ENCODE measurements at regions not wholly inside any gene's neighbourhood (a gene's known extent, or its start where the extent isn't known, plus 50 kb on each side); places are given as distances from the start of the nearest gene placed in this dataset.

DNA sequence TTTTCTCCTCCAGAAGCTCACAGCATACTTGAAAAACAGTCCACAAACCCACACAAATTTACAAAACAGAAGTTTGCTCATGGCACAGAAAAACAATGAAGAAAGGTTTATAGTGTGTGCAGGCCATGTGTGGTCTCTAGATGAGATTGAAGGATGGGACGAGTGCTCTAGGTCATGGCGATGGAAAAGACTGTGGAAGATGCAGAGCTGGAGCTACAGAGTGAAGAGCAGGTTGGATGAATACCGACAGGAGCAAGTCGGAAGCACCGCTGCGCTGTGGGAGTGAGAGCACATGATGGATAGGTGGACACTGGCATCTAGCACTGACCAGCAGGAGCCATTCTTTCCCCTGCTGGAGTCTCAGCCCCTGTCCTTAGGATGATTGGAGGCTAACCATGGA lies 534.7 kb upstream of the RAB6C start:
- Histone ChIP-seq H3K4me3 (ENCODE audit: low read depth, low read length) (no peak overlapping the region), H3K27me3 (no peaks in the 10 kb centered on the region), H3K36me3 (no peaks in the 10 kb centered on the region), H3K4me1 (no peaks in the 10 kb centered on the region), H3K9me3 (no peaks in the 10 kb centered on the region)
- TF ChIP-seq, protein P1, sequence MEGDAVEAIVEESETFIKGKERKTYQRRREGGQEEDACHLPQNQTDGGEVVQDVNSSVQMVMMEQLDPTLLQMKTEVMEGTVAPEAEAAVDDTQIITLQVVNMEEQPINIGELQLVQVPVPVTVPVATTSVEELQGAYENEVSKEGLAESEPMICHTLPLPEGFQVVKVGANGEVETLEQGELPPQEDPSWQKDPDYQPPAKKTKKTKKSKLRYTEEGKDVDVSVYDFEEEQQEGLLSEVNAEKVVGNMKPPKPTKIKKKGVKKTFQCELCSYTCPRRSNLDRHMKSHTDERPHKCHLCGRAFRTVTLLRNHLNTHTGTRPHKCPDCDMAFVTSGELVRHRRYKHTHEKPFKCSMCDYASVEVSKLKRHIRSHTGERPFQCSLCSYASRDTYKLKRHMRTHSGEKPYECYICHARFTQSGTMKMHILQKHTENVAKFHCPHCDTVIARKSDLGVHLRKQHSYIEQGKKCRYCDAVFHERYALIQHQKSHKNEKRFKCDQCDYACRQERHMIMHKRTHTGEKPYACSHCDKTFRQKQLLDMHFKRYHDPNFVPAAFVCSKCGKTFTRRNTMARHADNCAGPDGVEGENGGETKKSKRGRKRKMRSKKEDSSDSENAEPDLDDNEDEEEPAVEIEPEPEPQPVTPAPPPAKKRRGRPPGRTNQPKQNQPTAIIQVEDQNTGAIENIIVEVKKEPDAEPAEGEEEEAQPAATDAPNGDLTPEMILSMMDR (IDR thresholded peaks at IDR 0.05; ENCODE audit: low read depth, low read length) = no peak
- no peak for DNase-seq

DNA sequence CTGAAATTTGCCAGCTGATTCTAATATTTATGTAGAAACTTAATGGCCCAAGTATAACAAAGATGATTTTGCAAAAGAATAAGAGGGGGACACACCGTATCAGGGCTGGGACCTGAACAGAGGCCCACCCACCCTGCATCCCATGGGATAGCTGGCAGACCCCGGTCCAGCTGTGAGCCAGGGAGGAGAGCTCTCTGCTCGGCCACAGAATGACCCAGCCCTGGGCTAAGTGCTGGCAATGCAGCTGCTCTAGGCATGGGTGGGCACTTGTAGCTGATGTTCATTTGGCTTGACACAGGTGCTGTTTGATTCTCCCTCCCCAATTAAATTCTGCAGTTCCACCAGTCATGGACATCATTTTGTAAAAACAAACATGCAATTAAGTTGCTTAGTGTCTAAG lies 522.8 kb upstream of the RAB6C start:
- Histone ChIP-seq H3K4me3 (ENCODE audit: low read depth, low read length) (no peak overlapping the region), H3K27me3 (no peaks in the 10 kb centered on the region), H3K36me3 (no peaks in the 10 kb centered on the region), H3K4me1 (no peaks in the 10 kb centered on the region), H3K9me3 (no peaks in the 10 kb centered on the region)
- TF ChIP-seq, protein P1 (IDR thresholded peaks at IDR 0.05; ENCODE audit: low read depth, low read length) = no peak
- no peak for DNase-seq

DNA sequence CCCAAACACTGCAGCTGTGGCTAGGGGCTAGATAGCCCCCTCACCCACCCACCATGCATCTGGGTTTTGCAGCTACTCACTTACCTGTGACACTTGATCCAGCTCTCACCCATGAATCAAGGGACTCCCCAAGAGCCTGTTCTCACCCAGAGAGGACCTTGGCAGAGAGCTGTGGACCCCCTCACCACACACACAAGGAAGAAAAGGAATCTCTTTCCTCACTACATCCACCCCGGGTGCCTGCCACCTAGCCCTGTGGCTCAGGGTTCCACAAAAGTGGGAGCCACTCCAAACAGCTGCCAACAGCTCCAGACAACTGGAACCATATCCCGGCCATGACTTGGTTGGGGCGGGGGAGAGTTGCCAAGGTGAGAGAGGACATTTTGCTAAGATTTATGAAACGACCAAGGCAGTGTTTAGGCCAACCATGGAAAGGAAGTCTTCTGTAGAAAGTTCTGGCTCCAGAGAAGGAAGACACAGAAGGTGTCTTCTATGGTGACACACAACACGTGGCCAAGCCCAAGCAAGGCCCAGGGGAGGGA lies 522.1 kb upstream of the RAB6C start:
- no peaks in the 10 kb centered on the region for H3K4me1 ChIP-seq
- TF ChIP-seq, protein P1 (IDR thresholded peaks at IDR 0.05; ENCODE audit: low read depth, low read length) = no peak
- no peaks in the 10 kb centered on the region for H3K9me3 ChIP-seq
- no peaks in the 10 kb centered on the region for H3K27me3 ChIP-seq
- no peak for DNase-seq
- H3K4me3 ChIP-seq (ENCODE audit: low read depth, low read length) = no peak overlapping the region
- H3K36me3 ChIP-seq = no peaks in the 10 kb centered on the region

- H3K36me3 ChIP-seq = no peaks in the 10 kb centered on the region
Measured at GRCh38 chr2:129458006-129458405, 521.5 kb upstream of the RAB6C start.

GRCh38 chr2:129458436-129458835 lies 521.0 kb upstream of the RAB6C start:
- TF ChIP-seq, protein P1 (IDR thresholded peaks at IDR 0.05; ENCODE audit: low read depth, low read length) = no peak
- H3K4me3 ChIP-seq (ENCODE audit: low read depth, low read length) = no peak overlapping the region
- DNase-seq = no peak
- no peaks in the 10 kb centered on the region for H3K36me3 ChIP-seq
- no peaks in the 10 kb centered on the region for H3K4me1 ChIP-seq
- no peaks in the 10 kb centered on the region for H3K27me3 ChIP-seq
- H3K9me3 ChIP-seq = no peaks in the 10 kb centered on the region

More at GRCh38 chr2:129458006-129458405, 521.5 kb upstream of the RAB6C start:
- Histone ChIP-seq H3K9me3 (no peaks in the 10 kb centered on the region), H3K4me3 (ENCODE audit: low read depth, low read length) (no peak overlapping the region), H3K27me3 (no peaks in the 10 kb centered on the region), H3K4me1 (no peaks in the 10 kb centered on the region)
- TF ChIP-seq, protein P1 (IDR thresholded peaks at IDR 0.05; ENCODE audit: low read depth, low read length) = no peak
- no peak for DNase-seq

- no peaks in the 10 kb centered on the region for H3K9me3 ChIP-seq
Measured at GRCh38 chr2:129459200-129459876, 520.1 kb upstream of the RAB6C start.

More at GRCh38 chr2:129459200-129459876, 520.1 kb upstream of the RAB6C start:
- DNase-seq = no peak
- no peaks in the 10 kb centered on the region for H3K4me1 ChIP-seq
- H3K4me3 ChIP-seq (ENCODE audit: low read depth, low read length) = no peak overlapping the region
- TF ChIP-seq, protein P1 (IDR thresholded peaks at IDR 0.05; ENCODE audit: low read depth, low read length) = no peak
- H3K36me3 ChIP-seq = no peaks in the 10 kb centered on the region
- no peaks in the 10 kb centered on the region for H3K27me3 ChIP-seq
